ENCODE measurements at regions not wholly inside any gene's neighbourhood (a gene's known extent, or its start where the extent isn't known, plus 50 kb on each side); places are given as distances from the start of the nearest gene placed in this dataset.

DNA sequence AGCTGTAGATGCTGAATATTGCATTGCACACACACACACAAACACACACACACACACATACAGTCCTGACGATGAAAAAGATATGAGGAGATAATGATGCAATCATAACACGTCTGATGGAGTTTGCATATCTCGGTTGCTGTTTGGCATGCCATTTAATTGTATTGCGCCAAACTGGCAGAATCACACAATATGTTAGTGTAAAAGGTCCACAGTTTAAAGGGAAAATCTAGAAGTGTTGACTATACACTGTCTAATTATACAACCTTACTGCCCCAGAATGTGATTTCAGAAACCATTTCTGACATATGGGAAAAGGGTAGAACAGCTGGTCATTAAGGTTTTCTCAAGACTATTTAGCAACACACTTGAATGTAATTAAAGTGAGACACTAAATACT, 123.7 kb upstream of the PROX1 start:
- H3K4me3 ChIP-seq (ENCODE audit: low read depth, low read length), result no peak overlapping the region
- DNase-seq (ENCODE audit: low read depth), result no peak

DNA sequence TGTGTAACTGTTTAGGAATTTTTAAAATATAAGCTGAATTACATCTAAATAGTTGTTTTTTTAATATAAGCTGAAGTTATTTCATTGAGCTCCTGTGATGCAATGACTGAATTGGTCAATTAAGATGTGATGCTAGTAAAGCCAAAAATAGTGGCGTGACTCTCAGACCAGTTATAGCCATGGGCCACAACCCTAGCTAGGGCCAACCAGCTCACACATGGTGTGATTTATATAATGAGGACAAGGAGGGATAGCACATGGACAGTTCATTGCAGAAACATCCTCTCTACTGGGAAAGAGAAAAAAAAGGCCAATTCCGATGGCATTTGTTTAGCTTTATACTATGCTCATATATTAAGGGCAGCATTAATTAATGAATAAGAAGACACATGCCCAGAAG, 119.3 kb upstream of the PROX1 start:
- no peak for DNase-seq (ENCODE audit: low read depth)
- H3K4me3 ChIP-seq (ENCODE audit: low read depth, low read length), result no peak overlapping the region

- H3K4me3 ChIP-seq (ENCODE audit: low read depth, low read length), result no peak overlapping the region
- DNase-seq (ENCODE audit: low read depth), result no peak
These were observed 116.6 kb upstream of the PROX1 start for GRCh38 chr1:213871179-213871578.

GRCh38 chr1:213874789-213875188, 113.0 kb upstream of the PROX1 start:
- no peak overlapping the region for H3K4me3 ChIP-seq (ENCODE audit: low read depth, low read length)
- no peak for DNase-seq (ENCODE audit: low read depth)

- H3K4me3 ChIP-seq (ENCODE audit: low read depth, low read length), result no peak overlapping the region
- DNase-seq (ENCODE audit: low read depth), result no peak
These were observed 111.2 kb upstream of the PROX1 start for GRCh38 chr1:213876531-213876930.

DNA sequence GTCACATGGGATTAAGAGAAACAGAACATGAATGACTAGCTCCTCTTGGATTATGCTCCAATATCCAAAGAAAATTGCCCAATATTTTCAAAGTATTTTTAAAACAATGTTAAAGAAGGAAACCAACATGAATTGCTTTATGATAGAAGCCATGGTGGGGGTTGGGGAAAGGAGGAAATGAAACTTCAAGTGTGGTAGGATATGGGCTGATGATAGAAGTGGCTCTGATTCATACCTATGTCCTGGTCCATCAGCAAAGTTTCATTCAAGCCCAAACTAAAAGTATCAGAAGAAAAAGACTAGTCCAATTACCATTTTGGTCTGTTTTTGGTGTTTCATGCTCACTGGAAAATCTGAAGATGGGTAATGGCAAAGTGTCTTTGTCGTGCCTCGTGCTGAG, 104.2 kb upstream of the PROX1 start:
- DNase-seq (ENCODE audit: low read depth), result no peak
- H3K4me3 ChIP-seq (ENCODE audit: low read depth, low read length), result no peak overlapping the region

DNA sequence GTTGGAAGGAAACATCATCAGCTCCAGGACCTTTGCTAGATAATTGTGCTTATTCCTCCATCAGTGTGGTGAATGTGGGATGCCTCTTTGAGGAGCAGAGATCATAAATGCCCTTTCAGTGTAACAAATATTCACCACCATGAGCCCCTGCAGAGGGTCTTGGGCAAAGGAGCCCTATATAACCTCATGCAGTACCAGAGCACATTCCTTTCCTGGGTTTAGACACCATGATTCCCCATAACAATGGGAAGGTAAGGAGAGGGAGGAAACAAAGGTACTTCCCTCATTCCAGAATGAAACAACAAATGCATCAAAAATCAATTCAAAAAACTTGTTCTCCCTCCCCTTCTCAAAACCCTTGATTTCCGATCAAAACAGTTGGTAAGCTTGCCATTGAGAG, 103.4 kb upstream of the PROX1 start:
- H3K4me3 ChIP-seq (ENCODE audit: low read depth, low read length), result no peak overlapping the region
- DNase-seq (ENCODE audit: low read depth), result no peak

- DNase-seq (ENCODE audit: low read depth), result no peak
- no peak overlapping the region for H3K4me3 ChIP-seq (ENCODE audit: low read depth, low read length)
These were observed 102.8 kb upstream of the PROX1 start for GRCh38 chr1:213884942-213885341.

GRCh38 chr1:213887842-213888241, 99.9 kb upstream of the PROX1 start:
- DNase-seq (ENCODE audit: low read depth), result no peak
- H3K4me3 ChIP-seq (ENCODE audit: low read depth, low read length), result no peak overlapping the region

DNA sequence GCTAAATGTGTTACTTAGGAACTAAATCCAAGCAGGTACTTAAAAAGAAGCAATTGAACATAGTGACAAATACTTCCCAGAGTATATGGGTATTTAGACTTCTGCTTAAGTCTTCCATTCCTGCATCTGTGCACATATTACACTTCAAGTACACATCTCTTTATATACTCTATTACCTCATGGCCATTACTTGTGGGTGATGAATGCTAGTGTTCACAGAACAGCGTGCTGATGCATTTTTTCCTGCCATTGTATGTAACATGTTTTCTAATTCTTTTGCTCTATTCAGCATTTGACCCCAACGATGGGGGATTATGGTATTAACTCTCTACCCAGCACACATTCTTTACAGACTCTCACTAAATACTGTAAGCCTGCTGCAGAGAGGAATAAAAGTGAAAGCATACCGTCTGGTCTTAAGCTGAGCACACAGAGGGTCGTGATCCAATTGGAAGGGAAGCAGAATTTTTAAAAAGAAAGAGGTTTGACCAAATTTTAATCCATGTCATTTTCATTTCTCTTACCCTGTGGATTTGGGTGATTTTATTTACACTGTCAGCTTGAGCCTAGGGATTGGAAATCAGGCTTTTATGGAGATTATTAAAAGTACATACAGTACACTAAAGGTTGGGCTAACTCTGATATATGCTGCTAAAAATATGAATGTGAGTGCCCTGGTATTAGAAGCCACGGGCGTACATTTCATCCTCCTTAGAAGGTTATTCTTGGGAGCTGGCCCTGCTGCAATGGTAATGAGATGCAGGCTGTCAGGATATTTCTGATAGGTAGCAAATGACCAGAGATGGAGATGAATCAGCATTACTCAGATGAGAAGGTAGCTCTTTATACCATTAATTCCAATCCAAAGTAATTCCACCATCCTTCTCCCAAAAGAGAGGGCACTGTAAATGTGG, 95.5 kb upstream of the PROX1 start:
- DNase-seq (ENCODE audit: low read depth), result no peak

DNA sequence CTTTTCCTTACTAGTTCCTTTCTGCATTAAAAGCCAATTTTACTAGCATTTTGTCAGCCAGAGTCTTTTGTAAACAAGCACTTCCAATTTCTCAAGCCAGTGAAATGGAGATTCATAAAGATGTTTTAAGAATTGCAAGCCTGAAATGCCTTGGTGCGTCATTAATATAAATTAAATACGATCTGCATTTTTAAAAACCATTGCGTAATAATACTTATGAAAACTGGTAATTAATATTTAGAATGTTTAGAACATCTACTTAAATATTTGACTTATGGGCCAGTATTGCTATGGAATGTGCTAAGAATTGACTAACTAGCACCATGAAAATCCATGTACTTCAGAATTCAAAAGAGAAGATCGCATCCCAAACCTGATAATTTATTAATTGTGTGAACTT, 89.1 kb upstream of the PROX1 start:
- no peak overlapping the region for H3K4me3 ChIP-seq (ENCODE audit: low read depth, low read length)
- DNase-seq (ENCODE audit: low read depth), result no peak

More for the DNA sequence above, 95.5 kb upstream of the PROX1 start:
- H3K4me3 ChIP-seq (ENCODE audit: low read depth, low read length), result no peak overlapping the region

DNA sequence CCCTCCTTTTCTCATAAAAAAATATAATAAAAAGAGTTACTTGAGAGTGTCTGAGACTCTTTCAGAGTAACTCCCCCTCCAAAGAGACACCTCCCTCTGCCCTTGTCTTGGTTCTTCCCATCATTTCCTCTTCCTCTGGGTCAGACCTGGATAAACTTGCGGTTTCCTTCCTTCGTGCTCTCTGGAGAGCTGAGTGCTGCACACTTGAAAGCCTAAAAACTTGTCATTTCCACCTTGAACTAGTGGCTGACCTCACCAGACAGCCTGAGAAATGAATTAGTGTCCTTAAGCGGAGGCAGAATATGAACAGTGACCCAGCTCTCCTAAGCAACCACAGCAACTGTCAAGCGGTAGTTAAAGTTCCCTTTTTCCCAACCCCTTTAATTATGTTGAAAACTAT, 88.4 kb upstream of the PROX1 start:
- DNase-seq (ENCODE audit: low read depth), result no peak

DNA sequence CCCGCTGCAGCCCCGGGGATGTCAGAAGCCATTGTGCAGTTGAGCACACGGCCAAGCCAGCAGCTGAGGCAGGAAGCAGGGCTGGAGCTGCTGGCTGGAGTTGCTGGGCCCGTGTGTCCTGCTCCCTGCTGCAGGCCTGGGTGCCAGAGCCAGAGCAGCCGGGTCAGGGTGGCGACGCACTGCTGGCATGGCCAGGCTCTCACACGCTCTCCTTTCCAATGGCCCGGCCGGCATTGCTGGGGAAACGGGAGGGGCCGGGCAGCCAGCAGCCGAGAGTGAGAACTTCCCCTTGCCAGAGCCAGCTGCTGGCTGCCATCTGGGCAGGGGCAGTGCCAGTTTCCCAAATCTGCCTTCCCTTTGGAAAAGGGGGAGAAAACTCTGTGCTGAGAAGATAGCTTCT, 82.4 kb upstream of the PROX1 start:
- no peak overlapping the region for H3K4me3 ChIP-seq (ENCODE audit: low read depth, low read length)
- no peak for DNase-seq (ENCODE audit: low read depth)

More for the DNA sequence above, 88.4 kb upstream of the PROX1 start:
- no peak overlapping the region for H3K4me3 ChIP-seq (ENCODE audit: low read depth, low read length)

DNA sequence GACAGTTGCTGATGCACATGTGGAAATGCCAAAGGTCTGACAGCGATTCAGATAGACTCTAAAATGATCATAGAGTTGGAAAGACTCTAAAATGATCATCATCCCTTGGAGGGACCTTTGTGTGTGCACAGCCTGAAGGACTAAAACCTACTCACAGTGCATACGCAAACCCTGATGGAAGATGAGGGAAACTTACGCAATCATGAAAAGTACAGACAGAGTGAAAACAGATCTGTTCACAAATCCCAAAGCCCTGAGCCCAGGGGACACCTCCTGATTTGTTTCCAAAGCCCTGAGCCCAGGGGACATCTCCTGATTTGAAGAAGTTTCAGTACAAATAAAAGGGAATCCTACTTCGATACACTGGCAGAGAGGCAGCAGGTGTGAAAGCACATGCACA, 79.3 kb upstream of the PROX1 start:
- H3K4me3 ChIP-seq (ENCODE audit: low read depth, low read length), result no peak overlapping the region
- no peak for DNase-seq (ENCODE audit: low read depth)

DNA sequence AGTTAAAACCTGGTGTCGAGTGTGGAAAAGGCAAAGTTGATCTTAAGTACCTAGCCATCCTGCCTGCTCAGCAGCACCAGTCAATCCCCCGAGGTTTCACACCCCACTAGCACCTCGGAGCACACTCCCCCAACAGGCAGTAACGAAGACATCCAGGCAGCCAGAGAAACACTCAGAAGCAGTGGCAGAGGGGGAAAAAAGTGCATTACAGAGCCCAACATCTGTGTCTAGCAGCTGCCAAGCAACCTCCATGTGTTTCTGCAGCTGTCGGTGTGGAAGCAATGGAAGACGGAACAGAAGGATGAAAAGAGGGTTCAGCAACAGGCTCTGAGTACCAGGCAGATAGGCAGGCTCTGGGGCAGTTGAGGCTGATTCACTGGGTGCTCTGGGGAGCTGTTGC, 73.4 kb upstream of the PROX1 start:
- H3K4me3 ChIP-seq (ENCODE audit: low read depth, low read length), result no peak overlapping the region
- DNase-seq (ENCODE audit: low read depth), result no peak

- no peak for DNase-seq (ENCODE audit: low read depth)
- no peak overlapping the region for H3K4me3 ChIP-seq (ENCODE audit: low read depth, low read length)
These were observed 66.5 kb upstream of the PROX1 start for GRCh38 chr1:213921311-213921710.

DNA sequence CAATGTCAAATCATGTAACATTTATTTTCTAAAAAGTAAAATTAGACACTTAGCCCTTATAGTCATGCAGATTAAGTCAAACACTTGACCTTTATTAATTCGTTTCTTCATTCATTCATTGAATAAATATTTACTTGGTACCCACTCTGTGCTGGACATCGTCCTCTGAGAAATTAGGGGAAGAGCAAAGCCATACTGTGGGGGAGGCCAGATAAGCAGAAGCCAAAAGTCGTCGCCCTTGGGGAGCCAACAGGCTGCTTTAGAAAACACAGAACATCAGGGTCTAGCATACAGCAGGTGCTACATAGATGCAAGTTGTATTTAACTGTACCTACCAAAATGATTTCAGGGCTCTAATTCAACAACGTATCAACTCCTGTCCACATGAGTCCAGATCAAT, 66.1 kb upstream of the PROX1 start:
- no peak for DNase-seq (ENCODE audit: low read depth)
- no peak overlapping the region for H3K4me3 ChIP-seq (ENCODE audit: low read depth, low read length)

DNA sequence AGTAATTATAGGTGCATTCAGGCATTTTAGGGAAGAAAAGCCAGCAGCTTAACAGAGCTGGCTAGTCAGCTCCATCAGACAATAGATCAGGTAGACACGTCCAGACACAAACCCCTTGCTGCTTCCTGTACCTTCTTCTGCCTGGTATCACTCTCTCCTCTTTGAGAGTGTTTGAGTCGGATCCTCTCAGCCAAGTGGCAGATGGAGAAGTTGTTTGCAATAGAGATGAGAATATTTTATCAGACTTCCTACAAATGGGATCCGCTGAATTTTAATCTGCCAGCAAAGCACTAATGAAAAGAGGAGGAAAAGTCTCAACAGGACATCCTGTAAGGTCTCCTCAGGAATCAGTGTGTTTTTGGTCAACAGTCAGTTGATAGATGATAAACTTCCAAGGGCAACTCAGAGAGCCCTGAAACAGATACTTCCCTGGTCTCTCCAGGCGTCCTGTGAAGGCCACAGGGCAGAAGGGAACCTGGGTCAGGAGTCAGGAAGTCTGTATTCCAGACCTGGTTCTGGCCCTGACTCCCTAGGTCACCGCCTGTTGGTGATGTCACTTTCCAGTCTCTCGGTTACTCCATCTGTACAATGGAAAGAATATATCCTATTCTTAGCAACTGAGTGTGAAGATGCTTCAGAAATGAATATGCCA, 62.1 kb upstream of the PROX1 start:
- no peak for DNase-seq (ENCODE audit: low read depth)
- H3K4me3 ChIP-seq (ENCODE audit: low read depth, low read length), result no peak overlapping the region

DNA sequence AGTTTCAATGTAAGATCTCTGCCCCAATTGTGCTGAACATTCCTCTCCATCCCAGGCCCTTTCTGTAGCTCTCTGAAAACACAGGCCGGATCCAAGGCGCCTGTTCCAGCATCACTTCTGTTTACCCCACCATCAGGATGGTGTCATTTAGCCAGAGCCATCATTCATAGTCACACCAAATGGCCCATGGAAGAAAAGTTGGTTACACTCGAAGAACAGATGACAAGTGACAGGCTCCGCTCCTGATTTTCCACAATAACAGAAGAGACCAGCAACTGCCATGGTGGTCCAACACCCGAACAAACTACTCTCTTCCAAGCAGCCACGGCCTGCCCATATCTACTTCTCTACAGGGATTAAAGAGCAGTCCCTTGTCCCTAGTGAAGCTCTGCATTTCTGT, 59.9 kb upstream of the PROX1 start:
- no peak overlapping the region for H3K4me3 ChIP-seq (ENCODE audit: low read depth, low read length)
- DNase-seq (ENCODE audit: low read depth), result no peak

GRCh38 chr1:213929398-213929797, 58.4 kb upstream of the PROX1 start:
- DNase-seq (ENCODE audit: low read depth), result no peak

DNA sequence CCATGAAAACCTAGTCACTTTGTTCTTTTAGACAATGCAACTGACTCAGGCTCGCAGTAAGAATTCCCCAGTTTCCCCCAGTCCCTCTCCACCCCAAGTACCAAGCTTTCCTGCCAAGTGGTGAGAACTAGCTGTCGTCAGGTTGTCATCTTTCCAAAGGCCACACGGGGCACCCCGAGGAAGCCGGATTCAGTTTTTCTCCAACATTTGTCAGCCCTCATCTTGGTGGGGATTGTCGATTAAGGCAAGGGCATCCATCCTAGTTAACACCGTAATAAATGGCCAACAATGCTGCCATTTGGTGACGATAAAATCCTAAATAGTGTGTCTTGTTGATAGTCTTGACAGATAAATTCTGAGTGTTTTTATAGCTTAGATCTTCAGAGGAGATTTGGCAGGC, 55.9 kb upstream of the PROX1 start:
- no peak overlapping the region for H3K4me3 ChIP-seq (ENCODE audit: low read depth, low read length)
- no peak for DNase-seq (ENCODE audit: low read depth)

More at GRCh38 chr1:213929398-213929797, 58.4 kb upstream of the PROX1 start:
- no peak overlapping the region for H3K4me3 ChIP-seq (ENCODE audit: low read depth, low read length)
